IMR-90 (cell line): ENCODE measurements at regions not wholly inside any gene's neighbourhood (a gene's known extent, or its start where the extent isn't known, plus 50 kb on each side); places are given as distances from the start of the nearest gene placed in this dataset.

Experiments used
- BHLHE40 ChIP-seq: fragments of 150-350 bp; IDR thresholded peaks from 2 replicates; pipeline ENCODE4 v1.6.1; 2016; ENCODE audit warnings: mild to moderate bottlenecking, low read depth, low read length
- CEBPB ChIP-seq: IDR thresholded peaks from 2 replicates; pipeline ENCODE4 v1.6.1; 2012; ENCODE audit warnings: low read depth, low read length, improper control_type of control experiment
- CHD1 ChIP-seq: IDR thresholded peaks from 2 replicates; pipeline ENCODE4 v1.6.1; 2012; ENCODE audit warnings: low read depth, low read length, improper control_type of control experiment
- ELK1 ChIP-seq: fragments of 150-350 bp; IDR thresholded peaks from 2 replicates; pipeline ENCODE4 v1.6.1; 2016; ENCODE audit warnings: low read depth, mild to moderate bottlenecking, low read length, moderate library complexity, borderline replicate concordance
- FOS ChIP-seq: fragments of 150-350 bp; IDR thresholded peaks from 2 replicates; pipeline ENCODE4 v1.6.1; 2016; ENCODE audit warnings: low read depth, low read length
- MAZ ChIP-seq: IDR thresholded peaks from 2 replicates; pipeline ENCODE4 v1.6.1; 2012; ENCODE audit warnings: low read depth, mild to moderate bottlenecking, low read length, improper control_type of control experiment, moderate library complexity, borderline replicate concordance
- MXI1 ChIP-seq: IDR thresholded peaks from 2 replicates; pipeline ENCODE4 v1.6.1; 2012; ENCODE audit warnings: low read depth, mild to moderate bottlenecking, low read length, moderate library complexity, borderline replicate concordance
- NFE2L2 ChIP-seq: fragments of 150-350 bp; IDR thresholded peaks from 2 replicates; pipeline ENCODE4 v1.6.1; 2016; ENCODE audit warnings: low read depth, mild to moderate bottlenecking, low read length
- POLR2A ChIP-seq: IDR thresholded peaks from 2 replicates; pipeline ENCODE4 v1.6.1; 2012; ENCODE audit warnings: mild to moderate bottlenecking, low read depth, low read length
- RAD21 ChIP-seq: IDR thresholded peaks from 2 replicates; pipeline ENCODE4 v1.6.1; 2012; ENCODE audit warnings: low read length, improper control_type of control experiment
- RFX5 ChIP-seq: IDR thresholded peaks from 2 replicates; pipeline ENCODE4 v1.8.0; 2012; ENCODE audit warnings: low read depth, mild to moderate bottlenecking, low read length, moderate library complexity
- SMC3 ChIP-seq: fragments of 150-350 bp; IDR thresholded peaks from 2 replicates; pipeline ENCODE4 v1.6.1; 2016; ENCODE audit warnings: low read depth, mild to moderate bottlenecking, antibody characterized with exemption, low read length, moderate library complexity
- USF2 ChIP-seq: fragments of 150-350 bp; IDR thresholded peaks from 2 replicates; pipeline ENCODE4 v1.6.1; 2017; ENCODE audit warnings: mild to moderate bottlenecking, antibody characterized with exemption, low read length, low read depth
- TF ChIP-seq, protein P1 (sequence below): conservative IDR thresholded peaks from 2 replicates; pipeline ENCODE4 v1.5.1; 2012; ENCODE audit warnings: mild to moderate bottlenecking, low read depth, low read length, improper control_type of control experiment

DNA sequence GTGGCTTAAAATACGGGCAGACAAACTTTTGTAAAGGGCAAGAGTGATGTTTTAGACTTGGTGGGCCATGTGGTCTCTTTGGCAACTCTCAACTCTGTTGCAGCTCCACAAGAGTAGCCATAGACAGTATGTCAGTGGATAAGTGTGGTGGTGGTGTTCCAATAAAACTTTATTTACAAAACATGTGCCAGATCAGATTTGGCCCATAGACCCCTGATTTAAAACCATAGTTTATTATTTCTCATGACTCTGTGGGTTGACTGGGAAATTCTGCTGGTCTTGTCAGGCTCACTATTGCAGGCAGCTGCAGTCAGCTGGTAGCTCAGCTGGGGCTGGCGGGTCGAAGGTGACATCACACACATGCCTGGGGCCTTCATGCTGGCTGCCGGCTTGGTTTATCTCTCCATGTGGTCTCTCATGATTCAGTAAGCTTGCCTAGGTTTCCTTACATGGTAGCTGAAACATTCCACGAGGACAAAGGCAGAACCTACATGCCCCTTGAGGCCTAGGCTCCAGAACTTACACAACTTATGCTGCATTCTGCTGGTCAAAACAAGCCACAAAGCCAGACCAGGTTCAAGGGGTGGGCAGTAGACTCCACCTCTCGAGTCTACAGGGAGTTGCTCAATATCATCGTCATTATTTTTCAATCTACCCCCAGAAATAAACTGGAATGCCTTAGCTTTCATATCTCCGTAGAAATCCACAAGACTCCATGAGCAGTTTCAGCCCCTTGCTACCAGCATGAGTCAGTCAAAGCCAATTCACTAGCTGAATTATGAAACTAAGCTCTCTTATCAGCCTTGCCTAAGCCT lies 245.7 kb downstream of the WDR11 start:
- TF ChIP-seq, protein P1, sequence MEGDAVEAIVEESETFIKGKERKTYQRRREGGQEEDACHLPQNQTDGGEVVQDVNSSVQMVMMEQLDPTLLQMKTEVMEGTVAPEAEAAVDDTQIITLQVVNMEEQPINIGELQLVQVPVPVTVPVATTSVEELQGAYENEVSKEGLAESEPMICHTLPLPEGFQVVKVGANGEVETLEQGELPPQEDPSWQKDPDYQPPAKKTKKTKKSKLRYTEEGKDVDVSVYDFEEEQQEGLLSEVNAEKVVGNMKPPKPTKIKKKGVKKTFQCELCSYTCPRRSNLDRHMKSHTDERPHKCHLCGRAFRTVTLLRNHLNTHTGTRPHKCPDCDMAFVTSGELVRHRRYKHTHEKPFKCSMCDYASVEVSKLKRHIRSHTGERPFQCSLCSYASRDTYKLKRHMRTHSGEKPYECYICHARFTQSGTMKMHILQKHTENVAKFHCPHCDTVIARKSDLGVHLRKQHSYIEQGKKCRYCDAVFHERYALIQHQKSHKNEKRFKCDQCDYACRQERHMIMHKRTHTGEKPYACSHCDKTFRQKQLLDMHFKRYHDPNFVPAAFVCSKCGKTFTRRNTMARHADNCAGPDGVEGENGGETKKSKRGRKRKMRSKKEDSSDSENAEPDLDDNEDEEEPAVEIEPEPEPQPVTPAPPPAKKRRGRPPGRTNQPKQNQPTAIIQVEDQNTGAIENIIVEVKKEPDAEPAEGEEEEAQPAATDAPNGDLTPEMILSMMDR, result no peak
- TF ChIP-seq ELK1 (no peak), MAZ (no peak), SMC3 (no peak), POLR2A (no peak), FOS (no peak), USF2 (no peak), RFX5 (no peak), BHLHE40 (no peak), CEBPB (no peak), MXI1 (no peak), NFE2L2 (no peak), CHD1 (no peak), RAD21 (no peak)
